ENCODE measurements at regions not wholly inside any gene's neighbourhood (a gene's known extent, or its start where the extent isn't known, plus 50 kb on each side); places are given as distances from the start of the nearest gene placed in this dataset.
"Not testable (repeated sequence)": the region's sequence is repeated elsewhere in the genome, so short reads cannot be mapped to it uniquely, and the experiment has no call there.

GRCh38 chr1:206397501-206397900 lies 72.8 kb upstream of the IKBKE start:
- intact Hi-C loops (cut with DNase I); FAIRE-seq: not testable (repeated sequence)
- WGBS, 2 donors, result 50 to 73% methylated on average over 3 of the region's 6 CpGs

DNA sequence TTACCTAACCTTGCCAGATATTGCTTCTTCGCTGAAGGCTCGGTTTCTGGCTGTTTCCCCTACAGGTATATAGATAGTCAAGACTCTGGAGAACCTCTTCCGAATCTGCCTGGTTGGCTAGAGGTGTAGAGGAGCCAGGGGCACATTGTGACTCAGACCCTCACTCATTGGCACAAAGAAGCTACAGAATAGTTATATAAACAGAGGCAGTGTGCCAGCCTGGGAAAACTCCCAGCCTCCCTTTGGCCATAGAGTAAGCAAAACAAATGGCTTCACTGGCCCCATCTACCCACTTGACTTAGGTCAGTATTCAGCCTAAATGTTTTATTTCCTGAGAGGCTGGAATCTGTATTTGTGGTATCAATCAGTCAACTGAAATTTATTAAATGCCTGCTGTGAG lies 72.0 kb upstream of the IKBKE start:
- H3K36me3 ChIP-seq; DNase-seq; H3K9me3 ChIP-seq; H3K4me3 ChIP-seq; ATAC-seq; FAIRE-seq; H3K4me1 ChIP-seq; H3K27me3 ChIP-seq; H3K27ac ChIP-seq; intact Hi-C loops (cut with DNase I): not testable (repeated sequence)
- WGBS, 2 donors, result 85 to 100% methylated on average over 2 of the region's 3 CpGs

More at GRCh38 chr1:206397501-206397900, 72.8 kb upstream of the IKBKE start:
- H3K4me3 ChIP-seq, H3K4me1 ChIP-seq, ATAC-seq, H3K36me3 ChIP-seq, H3K27me3 ChIP-seq, H3K9me3 ChIP-seq, H3K27ac ChIP-seq, DNase-seq: not testable (repeated sequence)

GRCh38 chr1:206403612-206404307 lies 66.5 kb upstream of the IKBKE start:
- H3K27ac ChIP-seq; H3K27me3 ChIP-seq; H3K9me3 ChIP-seq; H3K4me3 ChIP-seq; intact Hi-C loops (cut with DNase I); H3K36me3 ChIP-seq; H3K4me1 ChIP-seq; FAIRE-seq: not testable (repeated sequence)
- peak; percentile 79 to 90 (median 86) for ATAC-seq
- DNase-seq, result peak in 2 of 6 donors; percentile 22 to 35
- 40 to 54% methylated on average over 1 to 2 of the region's 5 CpGs for WGBS, 2 donors

GRCh38 chr1:206404309-206405027 lies 65.8 kb upstream of the IKBKE start:
- intact Hi-C loops (cut with DNase I); H3K27ac ChIP-seq; DNase-seq; H3K4me1 ChIP-seq; H3K4me3 ChIP-seq; FAIRE-seq; H3K9me3 ChIP-seq; H3K27me3 ChIP-seq; H3K36me3 ChIP-seq: not testable (repeated sequence)
- WGBS, 2 donors, result 81 to 87% methylated on average over 3 to 6 of the region's 8 CpGs
- peak in 3 of 4 donors; percentile 20 to 46 (median 37) for ATAC-seq

DNA sequence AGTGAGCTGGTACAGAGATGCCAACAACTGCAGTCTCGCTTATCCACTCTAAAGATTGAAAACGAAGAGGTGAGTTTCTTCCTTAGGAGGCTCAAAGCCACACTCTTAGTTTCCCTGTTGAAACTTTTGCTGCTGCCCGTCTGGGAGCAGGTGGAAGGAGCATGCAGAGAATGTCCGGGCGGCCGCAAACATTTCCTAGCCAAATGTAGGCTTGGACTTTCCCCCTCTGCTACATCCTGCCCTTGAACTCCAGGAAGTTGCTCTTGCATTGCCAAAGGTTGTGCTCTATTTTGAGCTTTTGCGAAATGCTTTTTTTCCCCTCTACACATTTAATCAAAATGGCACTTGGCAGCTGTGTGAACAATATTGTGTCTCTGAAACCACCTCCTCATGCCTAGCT lies 65.0 kb upstream of the IKBKE start:
- intact Hi-C loops (cut with DNase I), result not testable (repeated sequence)
- peak in 1 of 4 donors; percentile 5 for ATAC-seq

DNA sequence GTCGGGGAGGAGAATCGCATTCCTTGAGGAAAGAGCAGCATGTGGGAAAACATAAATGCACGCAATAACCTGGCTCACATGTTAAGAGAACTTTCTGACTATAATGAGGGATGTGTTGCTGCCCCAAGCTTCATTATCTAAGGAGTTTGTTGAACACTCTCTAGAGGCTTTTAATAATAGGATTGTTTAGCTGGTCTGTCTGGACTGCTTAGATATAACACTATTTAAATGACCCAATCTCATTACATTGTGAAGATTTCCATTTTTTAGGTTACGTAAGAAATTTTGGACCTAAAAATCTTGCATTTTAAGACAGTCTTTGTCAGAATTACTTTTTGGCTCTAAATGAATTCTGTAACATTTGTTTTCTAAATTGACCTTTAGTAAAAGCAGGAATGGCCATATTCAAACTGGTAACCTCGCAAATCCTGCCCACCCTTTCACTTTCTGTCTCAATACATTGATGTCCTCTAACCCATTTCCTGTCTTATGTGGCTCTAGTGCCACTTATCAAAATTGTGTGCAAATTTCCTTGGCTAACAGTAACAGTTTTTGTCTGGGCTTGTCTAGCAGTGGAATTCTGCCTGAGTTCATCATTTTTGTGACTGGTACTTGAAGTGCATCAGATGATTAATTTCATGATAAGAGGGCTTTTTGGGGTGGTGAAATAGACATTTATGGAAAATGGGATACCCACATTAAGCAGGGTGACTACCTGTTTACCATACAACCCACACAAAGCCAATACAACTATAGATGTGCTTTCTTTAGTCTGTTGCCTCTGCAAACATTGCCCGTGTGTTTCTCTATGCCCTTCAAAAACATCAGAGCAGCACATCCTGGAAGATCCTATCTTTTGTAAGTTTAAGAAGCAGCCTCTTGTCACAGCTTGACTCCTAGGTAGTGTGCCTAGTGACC lies 61.6 kb upstream of the IKBKE start:
- H3K36me3 ChIP-seq; H3K4me1 ChIP-seq; H3K27ac ChIP-seq; H3K27me3 ChIP-seq; intact Hi-C loops (cut with DNase I); H3K9me3 ChIP-seq; DNase-seq; H3K4me3 ChIP-seq; ATAC-seq; FAIRE-seq: not testable (repeated sequence)
- WGBS, 2 donors, result 94 to 95% methylated on average over 2 of the region's 6 CpGs

More for the DNA sequence above, 65.0 kb upstream of the IKBKE start:
- H3K27me3 ChIP-seq, FAIRE-seq, H3K27ac ChIP-seq, H3K9me3 ChIP-seq, DNase-seq, H3K4me1 ChIP-seq, H3K4me3 ChIP-seq, H3K36me3 ChIP-seq: not testable (repeated sequence)
- WGBS, 2 donors, result no CpG with 5 or more reads among the region's 7 CpGs

DNA sequence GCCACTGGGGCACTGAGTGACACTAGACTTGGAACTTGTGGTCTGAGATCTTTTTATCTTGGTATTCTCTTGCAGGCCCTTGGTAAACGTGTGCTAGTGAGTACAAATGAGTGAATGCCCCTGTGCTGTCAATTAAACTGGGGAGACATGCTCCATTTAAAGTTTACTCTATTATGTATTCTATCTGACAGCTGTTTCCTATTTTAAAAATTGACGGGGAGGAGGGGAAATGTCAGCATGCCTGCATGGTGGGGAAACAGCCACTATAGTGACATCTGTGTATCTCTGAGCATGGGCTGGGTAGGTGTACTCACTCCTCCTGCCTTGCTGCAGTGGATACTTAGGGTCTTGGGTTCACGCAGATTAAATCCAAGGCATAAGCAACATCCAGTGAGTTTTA lies 59.0 kb upstream of the IKBKE start:
- WGBS, 2 donors, result 76 to 82% methylated on average over 3 of the region's 3 CpGs
- intact Hi-C loops (cut with DNase I), result no loop called here
- no peak for FAIRE-seq

More for the DNA sequence above, 59.0 kb upstream of the IKBKE start:
- H3K27ac ChIP-seq, result no peak overlapping the region
- no peaks in the 10 kb centered on the region for H3K36me3 ChIP-seq
- no peak for TF ChIP-seq CTCF (IDR thresholded peaks at IDR 0.05)
- no peaks in the 10 kb centered on the region for H3K4me1 ChIP-seq
- H3K4me3 ChIP-seq, result no peak overlapping the region
- DNase-seq, result no peak
- H3K27me3 ChIP-seq, result no peaks in the 10 kb centered on the region
- ATAC-seq, result no peak
- no peaks in the 10 kb centered on the region for H3K9me3 ChIP-seq
